ENCODE measurements at regions not wholly inside any gene's neighbourhood (a gene's known extent, or its start where the extent isn't known, plus 50 kb on each side); places are given as distances from the start of the nearest gene placed in this dataset.

- no peaks in the 10 kb centered on the region for H3K36me3 ChIP-seq (ENCODE audit: low read length)
- TF ChIP-seq CTCF (IDR thresholded peaks at IDR 0.05; ENCODE audit: insufficient read depth, low read length, poor library complexity, severe bottlenecking) (no peak), EZH2phosphoT487 (conservative IDR thresholded peaks at IDR 0.05; ENCODE audit: low read length) (no peak)
- no peaks in the 10 kb centered on the region for H3K9me3 ChIP-seq (ENCODE audit: insufficient read depth, low read length)
- H3K27me3 ChIP-seq (ENCODE audit: low read length), result no peaks in the 10 kb centered on the region
- H3K79me2 ChIP-seq (ENCODE audit: insufficient read depth, low read length), result no peaks in the 10 kb centered on the region
- H3K9me2 ChIP-seq (replicated peaks; ENCODE audit: insufficient read depth, low read length), result no peaks in the 10 kb centered on the region
- no peak overlapping the region for H3K4me3 ChIP-seq (ENCODE audit: insufficient read depth, low read length, poor library complexity, severe bottlenecking)
- no peak overlapping the region for H3K9ac ChIP-seq (ENCODE audit: low read length)
- H3K27ac ChIP-seq (ENCODE audit: low read depth, low read length), result no peak overlapping the region
- no peak overlapping the region for H3K4me2 ChIP-seq (ENCODE audit: low read depth, low read length, poor library complexity, severe bottlenecking)
- H2AFZ ChIP-seq (ENCODE audit: low read depth, low read length, severe bottlenecking), result no peak overlapping the region
- no peaks in the 10 kb centered on the region for H4K20me1 ChIP-seq (ENCODE audit: low read depth, low read length)
- no peaks in the 10 kb centered on the region for H3F3A ChIP-seq (ENCODE audit: insufficient read depth)
These were observed 128.3 kb upstream of the ARHGEF3 start for GRCh38 chr3:56929809-56930615.

- Histone ChIP-seq H3K4me2 (ENCODE audit: low read depth, low read length, poor library complexity, severe bottlenecking) (no peak overlapping the region), H2AFZ (ENCODE audit: low read depth, low read length, severe bottlenecking) (no peak overlapping the region), H3F3A (ENCODE audit: insufficient read depth) (no peaks in the 10 kb centered on the region), H3K9ac (ENCODE audit: low read length) (no peak overlapping the region), H4K20me1 (ENCODE audit: low read depth, low read length) (no peaks in the 10 kb centered on the region), H3K79me2 (ENCODE audit: insufficient read depth, low read length) (no peaks in the 10 kb centered on the region), H3K9me2 (replicated peaks; ENCODE audit: insufficient read depth, low read length) (no peaks in the 10 kb centered on the region), H3K27ac (ENCODE audit: low read depth, low read length) (no peak overlapping the region), H3K27me3 (ENCODE audit: low read length) (no peaks in the 10 kb centered on the region), H3K36me3 (ENCODE audit: low read length) (no peaks in the 10 kb centered on the region), H3K4me3 (ENCODE audit: insufficient read depth, low read length, poor library complexity, severe bottlenecking) (no peak overlapping the region), H3K9me3 (ENCODE audit: insufficient read depth, low read length) (no peaks in the 10 kb centered on the region)
- no peak for TF ChIP-seq EZH2phosphoT487 (conservative IDR thresholded peaks at IDR 0.05; ENCODE audit: low read length)
- no peak for TF ChIP-seq CTCF (IDR thresholded peaks at IDR 0.05; ENCODE audit: insufficient read depth, low read length, poor library complexity, severe bottlenecking)
These were observed 126.8 kb upstream of the ARHGEF3 start for GRCh38 chr3:56928379-56929068.

GRCh38 chr3:56927855-56928254, 126.1 kb upstream of the ARHGEF3 start:
- no peaks in the 10 kb centered on the region for H3K36me3 ChIP-seq (ENCODE audit: low read length)
- no peak overlapping the region for H3K4me2 ChIP-seq (ENCODE audit: low read depth, low read length, poor library complexity, severe bottlenecking)
- no peaks in the 10 kb centered on the region for H3K27me3 ChIP-seq (ENCODE audit: low read length)
- no peak for TF ChIP-seq EZH2phosphoT487 (conservative IDR thresholded peaks at IDR 0.05; ENCODE audit: low read length)
- no peak for TF ChIP-seq CTCF (IDR thresholded peaks at IDR 0.05; ENCODE audit: insufficient read depth, low read length, poor library complexity, severe bottlenecking)
- no peaks in the 10 kb centered on the region for H3F3A ChIP-seq (ENCODE audit: insufficient read depth)
- H3K9ac ChIP-seq (ENCODE audit: low read length), result no peak overlapping the region
- no peak overlapping the region for H2AFZ ChIP-seq (ENCODE audit: low read depth, low read length, severe bottlenecking)
- H3K27ac ChIP-seq (ENCODE audit: low read depth, low read length), result no peak overlapping the region
- no peaks in the 10 kb centered on the region for H3K79me2 ChIP-seq (ENCODE audit: insufficient read depth, low read length)
- H4K20me1 ChIP-seq (ENCODE audit: low read depth, low read length), result no peaks in the 10 kb centered on the region
- H3K4me3 ChIP-seq (ENCODE audit: insufficient read depth, low read length, poor library complexity, severe bottlenecking), result no peak overlapping the region
- H3K9me2 ChIP-seq (replicated peaks; ENCODE audit: insufficient read depth, low read length), result no peaks in the 10 kb centered on the region
- no peaks in the 10 kb centered on the region for H3K9me3 ChIP-seq (ENCODE audit: insufficient read depth, low read length)

Measured in SU-DHL-6 (cell line).